GM21528 (cell line): ENCODE measurements at regions not wholly inside any gene's neighbourhood (a gene's known extent, or its start where the extent isn't known, plus 50 kb on each side); places are given as distances from the start of the nearest gene placed in this dataset.

Experiments
- ATAC-seq: cut with Tn5 transposase; IDR thresholded peaks from one replicate; pipeline ENCODE4 v1.9.1; 2021; ENCODE audit warnings: mild to moderate bottlenecking, moderate library complexity; ENCODE audit not compliant: unreplicated experiment, low FRiP score

DNA sequence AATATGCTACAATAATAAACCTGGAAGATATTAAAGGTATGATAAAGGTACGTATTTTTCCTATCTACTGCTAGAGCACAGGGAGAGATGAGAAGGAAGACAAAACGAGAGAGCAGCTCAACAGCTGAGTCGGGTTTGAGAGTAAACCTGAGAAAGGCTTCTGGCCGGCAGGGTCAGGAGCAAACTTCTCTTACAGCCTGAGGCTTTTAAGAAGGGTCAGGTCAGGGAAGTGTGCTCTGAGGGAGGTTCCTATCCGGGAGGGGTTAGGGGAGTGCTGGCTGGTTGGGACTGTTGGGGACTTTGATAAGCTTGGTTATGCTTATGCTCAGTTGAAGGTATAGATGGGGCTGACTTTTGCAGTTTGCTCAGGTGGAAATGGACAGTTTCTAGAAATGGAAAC is 77.7 kb upstream of the PRR20A start:
- no peak for ATAC-seq

DNA sequence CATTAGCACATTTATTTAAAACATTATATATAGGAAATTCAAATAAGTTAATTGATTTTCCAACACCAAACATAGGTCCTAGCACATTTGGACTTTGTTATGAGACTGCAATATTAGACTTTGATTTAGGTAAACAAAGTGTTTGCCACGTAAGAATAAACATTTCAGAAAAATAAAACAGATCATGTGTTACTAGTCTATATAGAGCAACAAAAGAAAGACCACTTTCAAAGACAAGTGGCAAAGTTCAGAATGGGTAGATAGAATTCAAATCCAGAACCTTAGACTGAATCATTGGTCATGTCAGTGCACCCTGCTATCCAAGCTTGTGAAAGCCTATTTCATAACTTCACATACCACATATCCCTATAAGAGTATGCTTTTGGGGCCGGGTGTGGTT is 66.7 kb upstream of the PRR20A start:
- no peak for ATAC-seq

DNA sequence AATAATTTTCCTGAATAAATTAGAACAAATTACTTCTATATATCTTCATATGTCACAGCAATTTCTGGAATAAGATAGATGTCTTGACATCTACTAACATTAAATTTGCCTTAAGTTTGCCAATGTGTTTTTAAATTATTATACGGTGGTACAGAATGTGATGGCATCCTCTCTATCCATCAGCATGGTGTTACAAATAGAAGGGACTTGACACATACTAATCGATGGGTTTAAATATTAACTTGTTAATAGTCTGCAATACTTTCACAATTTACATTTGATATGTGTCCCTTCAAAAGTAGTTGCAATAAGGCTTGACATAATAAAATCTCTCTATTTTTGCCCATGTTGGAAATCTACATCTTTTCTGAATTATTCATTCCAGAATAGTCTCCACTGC is 65.1 kb upstream of the PRR20A start:
- ATAC-seq, result no peak

DNA sequence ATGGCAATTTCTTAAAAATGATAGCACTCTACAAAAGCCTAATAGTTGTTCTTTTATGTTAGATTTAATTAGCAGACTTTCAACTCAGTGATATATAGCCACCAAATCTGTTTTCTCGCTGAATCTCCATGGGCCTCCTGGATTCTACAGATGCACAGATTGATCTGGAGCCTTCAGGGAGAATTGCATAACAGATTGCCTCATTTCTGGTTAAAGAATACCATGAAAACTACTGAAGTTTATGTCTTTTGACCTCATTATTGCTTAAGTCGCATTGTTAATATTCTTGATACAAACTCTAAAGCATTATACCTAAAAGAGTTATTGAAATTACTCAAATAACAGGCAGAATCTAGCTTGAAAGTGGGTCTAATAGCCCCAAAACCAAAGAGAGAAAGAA is 53.7 kb upstream of the PRR20A start:
- no peak for ATAC-seq
